HG03097 (cell line): ENCODE measurements at regions not wholly inside any gene's neighbourhood (a gene's known extent, or its start where the extent isn't known, plus 50 kb on each side); places are given as distances from the start of the nearest gene placed in this dataset.
"Not testable (repeated sequence)": the region's sequence is repeated elsewhere in the genome, so short reads cannot be mapped to it uniquely, and the experiment has no call there.

ENCODE experiments used
- ATAC-seq: cut with Tn5 transposase; IDR thresholded peaks from one replicate; pipeline ENCODE4 v1.9.1; 2021; ENCODE audit not compliant: unreplicated experiment, low FRiP score

DNA sequence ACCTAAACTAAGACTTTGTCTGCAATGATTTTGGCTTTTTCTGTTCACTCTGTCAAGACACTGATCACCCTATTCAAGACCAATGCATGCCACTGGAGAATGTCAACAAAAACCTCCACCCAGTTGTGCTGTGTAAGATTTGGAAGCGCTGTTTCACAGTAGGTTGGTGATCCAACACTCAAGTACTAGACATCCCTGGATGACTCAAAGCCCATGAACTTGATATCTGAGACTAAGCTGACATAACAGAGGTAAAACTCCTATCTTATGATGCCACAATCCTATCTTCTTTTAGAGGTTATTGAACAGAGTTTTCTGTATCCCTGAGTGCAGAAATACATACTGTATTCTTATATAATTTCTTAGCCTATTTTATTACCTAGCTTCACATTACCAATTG lies 251.3 kb upstream of the ETAA1 start:
- no peak for ATAC-seq

GRCh38 chr2:67156796-67157195 lies 240.3 kb upstream of the ETAA1 start:
- ATAC-seq: no peak

DNA sequence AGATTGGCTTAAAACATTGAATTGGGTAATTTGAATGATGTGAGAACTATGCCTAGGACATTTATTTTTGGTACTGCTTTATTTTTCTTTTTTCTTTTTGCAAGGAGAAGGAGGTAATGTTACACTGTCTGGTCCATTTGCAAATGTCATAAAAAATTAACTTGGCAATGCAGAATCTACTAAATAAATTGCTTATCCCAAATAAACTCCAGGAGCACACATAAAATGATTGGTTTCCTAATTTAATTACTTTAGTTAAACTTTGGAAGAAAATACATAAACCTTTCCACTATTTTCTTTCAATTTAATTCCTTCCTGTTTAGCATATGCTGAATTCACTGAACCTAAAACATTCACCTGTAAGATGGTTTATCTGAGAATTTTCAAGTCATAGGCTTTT lies 238.4 kb upstream of the ETAA1 start:
- no peak for ATAC-seq

GRCh38 chr2:67159929-67160328 lies 237.2 kb upstream of the ETAA1 start:
- ATAC-seq: no peak

DNA sequence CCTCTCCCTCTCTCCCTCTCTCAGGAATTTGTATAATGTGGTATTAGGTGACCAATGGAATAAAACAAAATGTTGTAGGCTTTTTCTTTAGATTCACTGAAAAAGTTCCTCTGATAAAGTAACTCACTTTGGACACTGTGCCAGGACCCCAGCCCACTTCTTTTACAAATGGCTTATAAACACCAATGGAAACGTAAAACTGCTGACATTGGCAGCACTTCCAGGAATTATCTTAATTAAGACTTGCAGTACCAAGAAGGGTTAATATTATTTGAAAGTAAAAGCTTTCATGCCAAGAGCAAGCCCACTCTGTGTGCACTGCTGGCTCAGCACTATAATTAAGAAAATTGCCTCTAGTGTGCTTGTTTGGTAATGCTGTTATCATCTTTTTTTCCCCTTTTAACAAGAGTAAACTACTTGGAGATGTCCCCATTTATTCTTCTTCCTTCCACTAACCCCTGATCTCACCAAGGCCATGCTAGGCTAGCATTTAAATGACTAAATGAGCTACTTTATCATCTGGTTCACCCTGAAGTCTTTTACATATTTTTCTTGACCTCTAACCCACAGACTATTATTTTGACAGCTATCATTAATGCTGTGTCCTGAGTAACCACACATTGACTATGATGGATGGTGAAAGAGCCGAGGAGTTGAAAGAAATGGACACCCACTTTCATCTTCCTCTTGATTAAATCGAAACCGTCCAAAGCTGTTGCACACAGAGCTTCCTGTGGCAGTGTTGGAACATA lies 232.2 kb upstream of the ETAA1 start:
- ATAC-seq: no peak

- no peak for ATAC-seq
Measured at GRCh38 chr2:67165523-67165990, 231.6 kb upstream of the ETAA1 start.

- not testable (repeated sequence) for ATAC-seq
Measured at GRCh38 chr2:67166511-67166910, 230.6 kb upstream of the ETAA1 start.

DNA sequence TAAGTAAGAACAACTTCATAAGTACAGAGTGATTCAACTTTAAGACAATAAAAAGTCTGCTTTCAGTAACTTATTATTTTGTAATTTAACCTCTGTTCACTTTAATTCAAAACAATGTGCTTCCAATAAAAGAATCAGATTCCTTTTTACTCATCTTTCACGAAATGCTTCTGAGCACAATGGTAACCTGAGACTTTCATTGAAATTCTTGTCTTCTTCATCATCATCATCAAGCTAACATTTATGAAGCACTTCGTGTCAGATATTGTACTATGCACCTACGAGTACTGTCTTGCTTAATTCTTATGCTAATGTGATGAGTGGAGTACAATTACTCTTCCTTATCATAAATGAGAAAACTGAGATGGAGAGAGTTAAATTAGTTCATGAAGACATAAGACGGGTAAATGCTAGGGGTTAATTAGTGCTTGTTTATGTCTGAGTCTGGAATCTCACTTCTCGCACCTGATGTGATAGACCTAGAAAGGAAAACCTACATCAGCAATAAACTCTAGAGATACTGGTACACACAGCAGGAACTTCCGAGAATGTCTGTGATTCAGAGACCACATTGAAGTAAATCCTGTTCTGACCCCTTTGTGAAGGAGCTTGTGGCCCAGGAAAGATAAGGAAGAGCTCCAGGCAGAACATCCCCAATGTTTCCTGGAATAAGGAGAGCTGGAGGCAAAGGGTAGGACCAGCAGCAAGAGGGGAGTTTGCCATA lies 227.6 kb upstream of the ETAA1 start:
- no peak for ATAC-seq

GRCh38 chr2:67179526-67179925 lies 217.6 kb upstream of the ETAA1 start:
- no peak for ATAC-seq

- no peak for ATAC-seq
Measured at GRCh38 chr2:67180841-67181240, 216.3 kb upstream of the ETAA1 start.

GRCh38 chr2:67182884-67183283 lies 214.2 kb upstream of the ETAA1 start:
- ATAC-seq: no peak

DNA sequence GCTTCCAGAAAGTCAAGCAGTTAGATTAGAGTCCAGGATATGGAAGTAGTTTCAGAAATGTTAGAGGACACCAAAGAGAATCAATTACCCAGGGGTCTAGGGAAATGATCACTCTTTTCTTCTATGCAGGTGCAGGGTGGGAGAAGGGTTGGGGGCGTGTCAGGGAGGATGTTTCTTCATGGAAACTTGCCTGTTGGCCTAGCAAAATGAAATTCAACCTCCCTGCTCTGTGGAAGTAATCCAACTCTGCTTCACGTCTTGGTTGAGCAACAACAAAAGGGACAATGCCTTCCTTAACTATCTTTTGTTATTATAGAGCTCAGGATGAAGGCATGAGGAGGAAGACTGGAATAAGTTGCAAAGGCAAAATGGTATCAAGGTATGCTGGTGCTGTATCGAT lies 210.8 kb upstream of the ETAA1 start:
- no peak for ATAC-seq

GRCh38 chr2:67186871-67187270 lies 210.3 kb upstream of the ETAA1 start:
- no peak for ATAC-seq

DNA sequence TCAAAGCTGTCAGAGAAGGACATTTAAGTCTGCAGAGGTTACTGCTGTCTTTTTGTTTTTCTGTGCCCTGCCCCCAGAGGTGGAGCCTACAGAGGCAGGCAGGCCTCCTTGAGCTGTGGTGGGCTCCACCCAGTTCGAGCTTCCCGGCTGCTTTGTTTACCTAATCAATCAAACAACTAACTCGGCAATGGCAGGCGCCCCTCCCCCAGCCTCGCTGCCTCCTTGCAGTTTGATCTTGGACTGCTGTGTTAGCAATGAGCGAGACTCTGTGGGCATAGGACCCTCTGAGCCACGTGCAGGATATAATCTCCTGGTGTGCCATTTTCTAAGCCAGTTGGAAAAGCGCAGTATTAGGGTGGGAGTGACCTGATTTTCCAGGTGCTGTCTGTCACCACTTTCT lies 201.8 kb upstream of the ETAA1 start:
- ATAC-seq: not testable (repeated sequence)

- ATAC-seq: no peak
Measured at GRCh38 chr2:67201521-67201920, 195.6 kb upstream of the ETAA1 start.

DNA sequence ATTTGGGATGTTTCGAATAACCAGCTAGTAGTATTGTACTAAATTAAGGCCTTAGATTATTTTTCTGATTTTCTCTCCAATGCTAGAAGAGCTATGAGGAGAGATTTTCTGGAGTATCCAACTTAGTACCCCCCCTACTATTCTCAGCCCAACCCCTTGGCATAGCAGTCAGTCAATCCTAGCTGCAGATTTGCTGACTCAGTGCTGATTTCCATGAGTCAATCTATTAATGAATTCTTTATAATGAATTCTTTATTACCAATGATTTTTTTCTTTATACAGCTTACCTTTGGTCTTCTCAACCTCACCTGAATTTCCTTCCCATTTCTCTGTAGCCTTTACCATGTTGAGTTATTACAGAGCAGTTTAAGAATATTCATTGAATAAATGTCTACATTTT lies 192.8 kb upstream of the ETAA1 start:
- no peak for ATAC-seq

DNA sequence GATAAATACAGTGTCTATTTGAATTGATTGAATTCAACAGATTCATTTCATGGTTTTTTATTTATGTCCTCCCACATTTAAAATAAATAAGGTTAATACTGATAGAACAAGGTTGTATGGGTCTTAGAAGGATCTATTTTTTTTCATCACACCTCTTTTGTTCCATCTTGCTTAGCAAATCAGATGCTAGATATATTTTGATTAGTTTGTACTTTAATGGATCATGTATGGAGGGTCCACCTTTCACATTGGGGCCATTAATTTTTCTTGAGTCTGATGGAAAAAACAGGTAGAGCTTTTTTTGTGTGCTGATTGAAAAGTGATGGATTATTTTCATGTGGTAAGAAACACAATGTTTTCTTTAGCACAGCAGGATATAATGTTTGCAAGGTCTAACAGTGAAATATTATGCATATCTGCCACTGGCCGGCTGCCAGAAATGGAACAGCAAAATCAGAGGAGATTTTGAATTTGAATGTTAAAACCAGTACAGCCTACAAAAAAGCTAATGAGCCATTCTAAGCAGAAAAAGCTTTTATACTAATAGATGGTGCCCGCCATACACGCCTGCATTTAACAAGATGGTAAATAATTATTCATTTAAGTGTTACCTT lies 188.1 kb upstream of the ETAA1 start:
- ATAC-seq: no peak

GRCh38 chr2:67210430-67210829 lies 186.7 kb upstream of the ETAA1 start:
- ATAC-seq: no peak

- no peak for ATAC-seq
Measured at GRCh38 chr2:67212203-67212602, 184.9 kb upstream of the ETAA1 start.

DNA sequence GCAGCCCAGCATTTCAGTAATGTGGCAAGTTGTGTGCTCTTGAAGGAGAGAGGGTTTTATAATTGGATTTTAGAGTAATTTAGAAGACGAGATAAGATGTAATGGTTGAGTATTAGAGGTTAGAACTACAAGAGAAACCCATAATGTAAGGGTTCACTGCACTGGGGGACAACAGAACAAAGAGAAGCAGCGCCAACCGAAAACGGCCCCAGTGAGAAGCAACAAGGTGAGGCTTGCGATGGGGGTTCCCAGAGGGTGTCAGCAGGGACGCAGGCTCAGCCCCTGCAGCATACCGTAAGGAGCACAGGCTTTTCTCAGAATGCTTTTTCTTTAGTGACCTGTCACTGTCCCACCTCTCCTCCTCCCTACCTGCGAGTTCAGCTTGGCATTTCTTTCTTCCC lies 183.9 kb upstream of the ETAA1 start:
- ATAC-seq: no peak

DNA sequence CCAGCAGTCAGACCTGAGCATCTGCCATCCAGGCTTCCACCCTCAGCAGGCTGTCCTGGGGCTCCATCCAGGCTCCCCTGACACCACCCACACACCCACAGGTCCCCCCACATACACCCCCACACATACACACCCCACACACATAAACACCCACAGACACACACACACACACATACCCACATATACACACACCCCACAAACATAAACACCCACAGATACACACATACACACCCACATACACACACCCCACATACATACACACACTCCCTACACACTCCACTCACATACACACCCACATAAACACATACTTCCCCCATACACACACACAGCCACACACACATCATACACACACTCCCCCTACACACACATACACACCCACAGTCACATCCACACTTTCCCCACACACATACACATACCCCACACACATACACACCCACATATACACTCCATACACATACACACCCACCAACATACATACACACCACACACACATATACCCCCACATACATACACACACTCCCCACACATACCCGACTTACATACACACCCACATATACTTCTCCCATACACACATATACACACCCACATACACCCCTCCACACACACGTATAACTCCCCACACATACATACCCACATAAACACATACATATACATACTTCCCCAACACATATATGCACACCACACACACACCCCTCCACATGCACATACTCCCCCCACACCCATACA lies 183.3 kb upstream of the ETAA1 start:
- ATAC-seq: no peak
